ENCODE measurements at regions not wholly inside any gene's neighbourhood (a gene's known extent, or its start where the extent isn't known, plus 50 kb on each side); places are given as distances from the start of the nearest gene placed in this dataset.
"Not testable (repeated sequence)": the region's sequence is repeated elsewhere in the genome, so short reads cannot be mapped to it uniquely, and the experiment has no call there.

- Mint-ChIP-seq H3K4me3 (no peak overlapping the region), H3K27me3 (peaks cover 4 to 17% of the 10 kb centered on the region in 2 donors), H3K36me3 (no peaks in the 10 kb centered on the region), H3K4me1 (ENCODE audit: low read depth in 2 of 2) (no peaks in the 10 kb centered on the region), H3K9me3 (no peaks in the 10 kb centered on the region), H3K27ac (no peak overlapping the region)
- DNase-seq (ENCODE audit: low spot score) (no peak), ATAC-seq (no peak)
These were observed 89.6 kb downstream of the POLR2M start for GRCh38 chr15:57796146-57796545.

GRCh38 chr15:57797110-57797509, 90.6 kb downstream of the POLR2M start:
- no peaks in the 10 kb centered on the region for H3K4me1 Mint-ChIP-seq (ENCODE audit: low read depth in 2 of 2)
- peaks cover 4 to 17% of the 10 kb centered on the region in 2 donors for H3K27me3 Mint-ChIP-seq
- DNase-seq (ENCODE audit: low spot score) (no peak), ATAC-seq (no peak)
- H3K36me3 Mint-ChIP-seq: no peaks in the 10 kb centered on the region
- no peak overlapping the region for H3K27ac Mint-ChIP-seq
- H3K9me3 Mint-ChIP-seq: no peaks in the 10 kb centered on the region
- H3K4me3 Mint-ChIP-seq: no peak overlapping the region

GRCh38 chr15:57797568-57798267, 91.2 kb downstream of the POLR2M start:
- H3K27me3 Mint-ChIP-seq: peaks cover 4 to 17% of the 10 kb centered on the region in 2 donors
- no peak overlapping the region for H3K4me3 Mint-ChIP-seq
- H3K4me1 Mint-ChIP-seq (ENCODE audit: low read depth in 2 of 2): no peaks in the 10 kb centered on the region
- ATAC-seq (no peak), DNase-seq (ENCODE audit: low spot score) (no peak)
- H3K27ac Mint-ChIP-seq: no peak overlapping the region
- no peaks in the 10 kb centered on the region for H3K36me3 Mint-ChIP-seq
- H3K9me3 Mint-ChIP-seq: no peaks in the 10 kb centered on the region

GRCh38 chr15:57806003-57806402, 99.5 kb downstream of the POLR2M start:
- H3K9me3 Mint-ChIP-seq: no peaks in the 10 kb centered on the region
- H3K27ac Mint-ChIP-seq: no peak overlapping the region
- H3K4me1 Mint-ChIP-seq (ENCODE audit: low read depth in 2 of 2): no peaks in the 10 kb centered on the region
- no peaks in the 10 kb centered on the region for H3K36me3 Mint-ChIP-seq
- ATAC-seq (no peak), DNase-seq (ENCODE audit: low spot score) (no peak)
- no peak overlapping the region for H3K4me3 Mint-ChIP-seq
- peaks cover 16 to 18% of the 10 kb centered on the region in 2 donors for H3K27me3 Mint-ChIP-seq

- ATAC-seq; H3K36me3 Mint-ChIP-seq; DNase-seq (ENCODE audit: low spot score); H3K27ac Mint-ChIP-seq; H3K9me3 Mint-ChIP-seq; H3K4me3 Mint-ChIP-seq; H3K4me1 Mint-ChIP-seq (ENCODE audit: low read depth in 2 of 2): not testable (repeated sequence)
- peaks cover 30 to 49% of the 10 kb centered on the region in 2 donors for H3K27me3 Mint-ChIP-seq
These were observed 102.8 kb downstream of the POLR2M start for GRCh38 chr15:57809285-57809684.

GRCh38 chr15:57816599-57816998, 110.1 kb downstream of the POLR2M start:
- H3K4me3 Mint-ChIP-seq: no peak overlapping the region
- ATAC-seq (no peak), DNase-seq (ENCODE audit: low spot score) (no peak)
- H3K9me3 Mint-ChIP-seq: no peaks in the 10 kb centered on the region
- peaks cover 6% of the 10 kb centered on the region for H3K36me3 Mint-ChIP-seq
- H3K4me1 Mint-ChIP-seq (ENCODE audit: low read depth in 2 of 2): no peaks in the 10 kb centered on the region
- H3K27me3 Mint-ChIP-seq: peaks cover 42 to 58% of the 10 kb centered on the region in 2 donors
- no peak overlapping the region for H3K27ac Mint-ChIP-seq

GRCh38 chr15:57819646-57820045, 113.1 kb downstream of the POLR2M start:
- Mint-ChIP-seq H3K27ac (no peak overlapping the region), H3K9me3 (no peaks in the 10 kb centered on the region), H3K4me3 (no peak overlapping the region), H3K4me1 (ENCODE audit: low read depth in 2 of 2) (no peaks in the 10 kb centered on the region), H3K36me3 (no peaks in the 10 kb centered on the region), H3K27me3 (peaks cover 39 to 47% of the 10 kb centered on the region in 2 donors)
- DNase-seq (ENCODE audit: low spot score) (no peak), ATAC-seq (no peak)

GRCh38 chr15:57820119-57820518, 113.6 kb downstream of the POLR2M start:
- peaks cover 40 to 47% of the 10 kb centered on the region in 2 donors for H3K27me3 Mint-ChIP-seq
- no peak for ATAC-seq
- no peak for DNase-seq (ENCODE audit: low spot score)
- no peak overlapping the region for H3K27ac Mint-ChIP-seq
- no peak overlapping the region for H3K4me3 Mint-ChIP-seq
- H3K9me3 Mint-ChIP-seq: no peaks in the 10 kb centered on the region
- no peaks in the 10 kb centered on the region for H3K36me3 Mint-ChIP-seq
- H3K4me1 Mint-ChIP-seq (ENCODE audit: low read depth in 2 of 2): no peaks in the 10 kb centered on the region

- H3K9me3 Mint-ChIP-seq: no peaks in the 10 kb centered on the region
- H3K4me1 Mint-ChIP-seq (ENCODE audit: low read depth in 2 of 2): no peaks in the 10 kb centered on the region
- no peaks in the 10 kb centered on the region for H3K36me3 Mint-ChIP-seq
- peaks cover 41 to 47% of the 10 kb centered on the region in 2 donors for H3K27me3 Mint-ChIP-seq
- ATAC-seq (no peak), DNase-seq (ENCODE audit: low spot score) (no peak)
- no peak overlapping the region for H3K4me3 Mint-ChIP-seq
- no peak overlapping the region for H3K27ac Mint-ChIP-seq
These were observed 115.3 kb downstream of the POLR2M start for GRCh38 chr15:57821826-57822225.

- Mint-ChIP-seq H3K27ac (no peak overlapping the region), H3K4me3 (no peak overlapping the region), H3K27me3 (peaks cover 39 to 43% of the 10 kb centered on the region in 2 donors), H3K36me3 (no peaks in the 10 kb centered on the region), H3K4me1 (ENCODE audit: low read depth in 2 of 2) (no peaks in the 10 kb centered on the region), H3K9me3 (no peaks in the 10 kb centered on the region)
- DNase-seq (ENCODE audit: low spot score) (no peak), ATAC-seq (no peak)
These were observed 116.9 kb downstream of the POLR2M start for GRCh38 chr15:57823325-57823882.

GRCh38 chr15:57824186-57824585, 117.7 kb downstream of the POLR2M start:
- Mint-ChIP-seq H3K9me3 (no peaks in the 10 kb centered on the region), H3K4me1 (ENCODE audit: low read depth in 2 of 2) (no peaks in the 10 kb centered on the region), H3K27me3 (peaks cover 41 to 45% of the 10 kb centered on the region in 2 donors), H3K36me3 (no peaks in the 10 kb centered on the region), H3K27ac (no peak overlapping the region), H3K4me3 (no peak overlapping the region)
- ATAC-seq (no peak), DNase-seq (ENCODE audit: low spot score) (no peak)

GRCh38 chr15:57827021-57827420, 120.5 kb downstream of the POLR2M start:
- H3K9me3 Mint-ChIP-seq: no peaks in the 10 kb centered on the region
- DNase-seq (ENCODE audit: low spot score): no peak
- H3K4me1 Mint-ChIP-seq (ENCODE audit: low read depth in 2 of 2): no peaks in the 10 kb centered on the region
- H3K27me3 Mint-ChIP-seq: peaks cover 36 to 38% of the 10 kb centered on the region in 2 donors
- no peaks in the 10 kb centered on the region for H3K36me3 Mint-ChIP-seq
- ATAC-seq: peak in 1 of 2 donors; percentile 13
- no peak overlapping the region for H3K27ac Mint-ChIP-seq
- H3K4me3 Mint-ChIP-seq: no peak overlapping the region

GRCh38 chr15:57827971-57828370, 121.5 kb downstream of the POLR2M start:
- Mint-ChIP-seq H3K36me3 (peaks cover 1% of the 10 kb centered on the region), H3K4me3 (no peak overlapping the region), H3K9me3 (no peaks in the 10 kb centered on the region), H3K27ac (no peak overlapping the region), H3K4me1 (ENCODE audit: low read depth in 2 of 2) (no peaks in the 10 kb centered on the region), H3K27me3 (peaks cover 35 to 38% of the 10 kb centered on the region in 2 donors)
- DNase-seq (ENCODE audit: low spot score) (no peak), ATAC-seq (no peak)

- Mint-ChIP-seq H3K4me1 (ENCODE audit: low read depth in 2 of 2) (no peaks in the 10 kb centered on the region), H3K4me3 (no peak overlapping the region), H3K9me3 (peaks cover 3% of the 10 kb centered on the region), H3K36me3 (peaks cover 18% of the 10 kb centered on the region), H3K27ac (no peak overlapping the region), H3K27me3 (peaks cover 45 to 74% of the 10 kb centered on the region in 2 donors)
- no peak for DNase-seq (ENCODE audit: low spot score)
- ATAC-seq: no peak
These were observed 125.7 kb downstream of the POLR2M start for GRCh38 chr15:57832183-57832582.

Data from natural killer cell treated with Interleukin-12 subunit alpha and Interleukin-12 subunit beta and Interleukin-15 and Interleukin-18, amount 100 ng/mL, for 72 hours (primary cell).